IMR-90 (cell line): ENCODE measurements at regions not wholly inside any gene's neighbourhood (a gene's known extent, or its start where the extent isn't known, plus 50 kb on each side); places are given as distances from the start of the nearest gene placed in this dataset.

Experiments
- CTCF ChIP-seq: conservative IDR thresholded peaks from 2 replicates; pipeline ENCODE4 v1.5.1; 2012; ENCODE audit warnings: mild to moderate bottlenecking, low read depth, low read length, improper control_type of control experiment
- POLR2A ChIP-seq: IDR thresholded peaks from 2 replicates; pipeline ENCODE4 v1.6.1; 2012; ENCODE audit warnings: mild to moderate bottlenecking, low read depth, low read length

- TF ChIP-seq POLR2A, result no peak
- TF ChIP-seq CTCF, result no peak
These were observed 1052.3 kb upstream of the ZEB2 start for GRCh38 chr2:145572238-145572637.
